HepG2 (cell line): ENCODE measurements at regions not wholly inside any gene's neighbourhood (a gene's known extent, or its start where the extent isn't known, plus 50 kb on each side); places are given as distances from the start of the nearest gene placed in this dataset.

ENCODE experiments used
- ARID2 ChIP-seq: sonication (generic); formaldehyde crosslinking; IDR thresholded peaks from 2 replicates; pipeline ENCODE4 v1.8.1; 2022; ENCODE audit warnings: mild to moderate bottlenecking, missing genetic modification reagents, borderline replicate concordance
- CC2D1A ChIP-seq: sonication (generic); formaldehyde crosslinking; IDR thresholded peaks from 2 replicates; pipeline ENCODE4 v1.8.1; 2023; ENCODE audit warnings: mild to moderate bottlenecking, missing genetic modification reagents
- CCDC6 ChIP-seq: sonication (generic); formaldehyde crosslinking; IDR thresholded peaks from 2 replicates; pipeline ENCODE4 v1.8.1; 2022; ENCODE audit warnings: mild to moderate bottlenecking, missing genetic modification reagents, moderate library complexity
- ESRRA ChIP-seq: sonication (generic); formaldehyde crosslinking; IDR thresholded peaks from 2 replicates; pipeline ENCODE4 v1.5.1; 2020; ENCODE audit warnings: mild to moderate bottlenecking, low read depth, missing genetic modification reagents
- FOSL2 ChIP-seq: sonication (generic); formaldehyde crosslinking; IDR thresholded peaks from 2 replicates; pipeline ENCODE4 v1.4.0; 2020; ENCODE audit warnings: missing genetic modification reagents
- KLF6 ChIP-seq: IDR thresholded peaks from 2 replicates; pipeline ENCODE4 v1.8.0; 2016; ENCODE audit warnings: missing biosample characterization, missing genetic modification reagents
- LCORL ChIP-seq, 2 experiments: fragments of 450-650 bp in 1 of 2; sonication (generic) in 1 of 2; formaldehyde crosslinking in 1 of 2; IDR thresholded peaks; 2 replicates each; pipeline versions ENCODE4 v1.5.0 to v1.6.1; 2017 to 2020; ENCODE audit warnings: antibody characterized with exemption in 1 of 2, missing genetic modification reagents in 1 of 2
- NCOA5 ChIP-seq: sonication (generic); formaldehyde crosslinking; IDR thresholded peaks from 2 replicates; pipeline ENCODE4 v1.4.0; 2020; ENCODE audit warnings: missing genetic modification reagents
- PHF8 ChIP-seq: sonication (generic); formaldehyde crosslinking; IDR thresholded peaks from 2 replicates; pipeline ENCODE4 v1.5.0; 2020; ENCODE audit warnings: missing genetic modification reagents
- RFX1 ChIP-seq: fragments of 450-650 bp; IDR thresholded peaks from 2 replicates; pipeline ENCODE4 v1.6.1; 2017
- SAP130 ChIP-seq: IDR thresholded peaks from 2 replicates; pipeline ENCODE4 v1.6.1; 2016; ENCODE audit warnings: low read depth
- SNRNP70 ChIP-seq: fragments of 200-400 bp; formaldehyde crosslinking; IDR thresholded peaks from 2 replicates; pipeline ENCODE4 v1.6.1; 2017; ENCODE audit warnings: mild to moderate bottlenecking, low read depth, low read length, moderate library complexity
- SOX5 ChIP-seq: IDR thresholded peaks from 2 replicates; pipeline ENCODE4 v1.6.1; 2016; ENCODE audit warnings: borderline replicate concordance
- SOX6 ChIP-seq, 2 experiments: fragments of 450-650 bp in 1 of 2; sonication (generic) in 1 of 2; formaldehyde crosslinking in 1 of 2; IDR thresholded peaks; 2 replicates each; pipeline versions ENCODE4 v1.4.0 to v1.6.1; 2017 to 2020; ENCODE audit warnings: antibody characterized with exemption in 1 of 2, mild to moderate bottlenecking in 1 of 2, missing genetic modification reagents in 1 of 2
- SP1 ChIP-seq, 2 experiments: fragments of 450-650 bp in 1 of 2; sonication (generic) in 1 of 2; formaldehyde crosslinking in 1 of 2; IDR thresholded peaks; 2 replicates each; pipeline versions ENCODE4 v1.4.0 to v1.6.1; 2016 to 2020; ENCODE audit warnings: missing genetic modification reagents in 1 of 2
- SP140L ChIP-seq: sonication (generic); formaldehyde crosslinking; IDR thresholded peaks from 2 replicates; pipeline ENCODE4 v1.4.0; 2020; ENCODE audit warnings: missing genetic modification reagents, borderline replicate concordance
- SSRP1 ChIP-seq: IDR thresholded peaks from 2 replicates; pipeline ENCODE4 v1.6.1; 2016; ENCODE audit warnings: control low read depth
- ZFP37 ChIP-seq: sonication (generic); formaldehyde crosslinking; IDR thresholded peaks from 2 replicates; pipeline ENCODE4 v1.4.0; 2020; ENCODE audit warnings: missing genetic modification reagents, borderline replicate concordance
- ZKSCAN1 ChIP-seq: fragments of 150-350 bp; IDR thresholded peaks from 2 replicates; pipeline ENCODE4 v1.6.1; 2014; ENCODE audit warnings: low read length
- ZKSCAN8 ChIP-seq: IDR thresholded peaks from 2 replicates; pipeline ENCODE4 v1.6.1; 2016; ENCODE audit warnings: borderline replicate concordance, missing genetic modification reagents, missing compliant biosample characterization
- ZNF101 ChIP-seq: sonication (generic); formaldehyde crosslinking; IDR thresholded peaks from 2 replicates; pipeline ENCODE4 v1.4.0; 2020; ENCODE audit warnings: mild to moderate bottlenecking, low read depth, missing genetic modification reagents, borderline replicate concordance
- ZNF12 ChIP-seq: sonication (generic); formaldehyde crosslinking; IDR thresholded peaks from 2 replicates; pipeline ENCODE4 v1.5.0; 2020; ENCODE audit warnings: missing genetic modification reagents
- ZNF484 ChIP-seq: sonication (generic); formaldehyde crosslinking; IDR thresholded peaks from 2 replicates; pipeline ENCODE4 v1.5.1; 2020; ENCODE audit warnings: mild to moderate bottlenecking, low read depth, missing genetic modification reagents, borderline replicate concordance
- ZNF713 ChIP-seq: sonication (generic); formaldehyde crosslinking; IDR thresholded peaks from 2 replicates; pipeline ENCODE4 v1.4.0; 2020; ENCODE audit warnings: mild to moderate bottlenecking, missing genetic modification reagents
- ZNF781 ChIP-seq: sonication (generic); formaldehyde crosslinking; IDR thresholded peaks from 2 replicates; pipeline ENCODE4 v1.5.1; 2020; ENCODE audit warnings: borderline replicate concordance, mild to moderate bottlenecking, missing genetic modification reagents; ENCODE audit errors: not compliant biosample characterization
- ZNF83 ChIP-seq: sonication (generic); formaldehyde crosslinking; IDR thresholded peaks from 2 replicates; pipeline ENCODE4 v1.4.0; 2020; ENCODE audit warnings: missing genetic modification reagents, mild to moderate bottlenecking, borderline replicate concordance
- TF ChIP-seq, protein P1 (sequence below): sonication (generic); formaldehyde crosslinking; conservative IDR thresholded peaks from 2 replicates; pipeline ENCODE4 v1.8.1; 2023; ENCODE audit warnings: missing genetic modification reagents
- TF ChIP-seq, protein P2 (sequence below), 2 experiments: sonication (generic) in 1 of 2; formaldehyde crosslinking in 1 of 2; IDR thresholded peaks; 2 replicates each; pipeline versions ENCODE4 v1.4.0 to v1.6.1; 2018 to 2020; ENCODE audit warnings: missing genetic modification reagents in 2 of 2, borderline replicate concordance in 1 of 2, low read depth in 1 of 2, mild to moderate bottlenecking in 1 of 2, missing biosample characterization in 1 of 2

DNA sequence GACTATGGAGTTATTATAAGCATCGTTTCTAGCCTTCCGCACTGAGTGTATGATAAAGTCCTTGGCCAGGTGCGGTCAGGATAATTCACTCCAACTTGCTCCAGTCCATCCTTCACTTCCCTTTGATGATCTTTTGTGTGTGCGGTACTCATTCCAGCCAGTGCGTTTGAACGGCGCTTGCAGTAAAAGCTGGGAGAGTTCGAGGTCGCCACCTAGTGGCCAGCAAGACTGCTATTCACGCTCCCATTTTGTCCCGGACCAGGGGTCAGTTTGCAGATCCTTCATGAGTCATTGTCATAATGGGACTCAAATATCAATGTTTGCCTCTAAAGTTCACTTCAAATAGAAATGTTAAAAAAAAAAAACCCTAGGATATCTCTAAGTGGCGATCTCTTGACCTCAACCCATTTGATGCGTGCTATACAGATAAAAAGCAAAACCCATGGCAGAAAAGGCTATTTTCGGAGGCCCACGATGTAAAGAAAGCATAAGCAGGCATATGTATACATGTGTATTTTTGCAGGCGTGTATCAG is 417.1 kb downstream of the TMEM114 start (continued):
- TF ChIP-seq, protein P1, sequence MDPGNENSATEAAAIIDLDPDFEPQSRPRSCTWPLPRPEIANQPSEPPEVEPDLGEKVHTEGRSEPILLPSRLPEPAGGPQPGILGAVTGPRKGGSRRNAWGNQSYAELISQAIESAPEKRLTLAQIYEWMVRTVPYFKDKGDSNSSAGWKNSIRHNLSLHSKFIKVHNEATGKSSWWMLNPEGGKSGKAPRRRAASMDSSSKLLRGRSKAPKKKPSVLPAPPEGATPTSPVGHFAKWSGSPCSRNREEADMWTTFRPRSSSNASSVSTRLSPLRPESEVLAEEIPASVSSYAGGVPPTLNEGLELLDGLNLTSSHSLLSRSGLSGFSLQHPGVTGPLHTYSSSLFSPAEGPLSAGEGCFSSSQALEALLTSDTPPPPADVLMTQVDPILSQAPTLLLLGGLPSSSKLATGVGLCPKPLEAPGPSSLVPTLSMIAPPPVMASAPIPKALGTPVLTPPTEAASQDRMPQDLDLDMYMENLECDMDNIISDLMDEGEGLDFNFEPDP = no peak
- TF ChIP-seq ZNF484 (CRISPR knock-in tag) (no peak), RFX1 (no peak), ZKSCAN8 (peak; percentile 89; the same call in 1 of the 2 replicates), ZNF713 (peak; percentile 87; the same call in 1 of the 2 replicates), ZNF781 (CRISPR knock-in tag) (no peak), CC2D1A (CRISPR knock-in tag) (no peak), SP140L (CRISPR knock-in tag) (no peak), ZFP37 (CRISPR knock-in tag) (0 out of 2 replicates have a peak, but pooled peaks have one; percentile 60), KLF6 (CRISPR knock-in tag) (no peak), SSRP1 (CRISPR knock-in tag) (peak; percentile 85), PHF8 (CRISPR knock-in tag) (no peak), NCOA5 (CRISPR knock-in tag) (no peak), ZNF83 (CRISPR knock-in tag) (peak; percentile 82; the same call in 1 of the 2 replicates), ZNF101 (CRISPR knock-in tag) (no peak), ZKSCAN1 (peak; percentile 49; the same call in 1 of the 2 replicates), ESRRA (peak; percentile 51; the same call in 1 of the 2 replicates), SAP130 (CRISPR knock-in tag) (peak; percentile 58), FOSL2 (peak; percentile 93), LCORL (IDR thresholded peaks at IDR 0.05) (peak; percentile 49; the same call in 1 of the 2 replicates), LCORL (CRISPR knock-in tag; IDR thresholded peaks at IDR 0.05) (peak; percentile 85), SOX5 (CRISPR knock-in tag) (peak; percentile 64), SNRNP70 (no peak), CCDC6 (CRISPR knock-in tag) (no peak), SOX6 (IDR thresholded peaks at IDR 0.05) (no peak), SOX6 (CRISPR knock-in tag; IDR thresholded peaks at IDR 0.05) (peak; percentile 72), SP1 (IDR thresholded peaks at IDR 0.05) (no peak), SP1 (CRISPR knock-in tag; IDR thresholded peaks at IDR 0.05) (peak; percentile 41), ZNF12 (CRISPR knock-in tag) (peak; percentile 22; the same call in 1 of the 2 replicates), ARID2 (CRISPR knock-in tag) (0 out of 2 replicates have a peak, but pooled peaks have one; percentile 23)
- TF ChIP-seq, protein P2, sequence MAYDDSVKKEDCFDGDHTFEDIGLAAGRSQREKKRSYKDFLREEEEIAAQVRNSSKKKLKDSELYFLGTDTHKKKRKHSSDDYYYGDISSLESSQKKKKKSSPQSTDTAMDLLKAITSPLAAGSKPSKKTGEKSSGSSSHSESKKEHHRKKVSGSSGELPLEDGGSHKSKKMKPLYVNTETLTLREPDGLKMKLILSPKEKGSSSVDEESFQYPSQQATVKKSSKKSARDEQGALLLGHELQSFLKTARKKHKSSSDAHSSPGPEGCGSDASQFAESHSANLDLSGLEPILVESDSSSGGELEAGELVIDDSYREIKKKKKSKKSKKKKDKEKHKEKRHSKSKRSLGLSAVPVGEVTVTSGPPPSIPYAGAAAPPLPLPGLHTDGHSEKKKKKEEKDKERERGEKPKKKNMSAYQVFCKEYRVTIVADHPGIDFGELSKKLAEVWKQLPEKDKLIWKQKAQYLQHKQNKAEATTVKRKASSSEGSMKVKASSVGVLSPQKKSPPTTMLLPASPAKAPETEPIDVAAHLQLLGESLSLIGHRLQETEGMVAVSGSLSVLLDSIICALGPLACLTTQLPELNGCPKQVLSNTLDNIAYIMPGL (CRISPR knock-in tag; IDR thresholded peaks at IDR 0.05; ENCODE audit: borderline replicate concordance in 1 of 2, low read depth in 1 of 2) = peak; percentile 68 to 93
